Pulmonary artery endothelial cell (primary cell): ENCODE measurements at regions not wholly inside any gene's neighbourhood (a gene's known extent, or its start where the extent isn't known, plus 50 kb on each side); places are given as distances from the start of the nearest gene placed in this dataset.

Experiments
- DNase-seq: peaks from one replicate; pipeline ENCODE4 v3.0.0-alpha.2; 2011; ENCODE audit warnings: low read depth, low spot score

DNA sequence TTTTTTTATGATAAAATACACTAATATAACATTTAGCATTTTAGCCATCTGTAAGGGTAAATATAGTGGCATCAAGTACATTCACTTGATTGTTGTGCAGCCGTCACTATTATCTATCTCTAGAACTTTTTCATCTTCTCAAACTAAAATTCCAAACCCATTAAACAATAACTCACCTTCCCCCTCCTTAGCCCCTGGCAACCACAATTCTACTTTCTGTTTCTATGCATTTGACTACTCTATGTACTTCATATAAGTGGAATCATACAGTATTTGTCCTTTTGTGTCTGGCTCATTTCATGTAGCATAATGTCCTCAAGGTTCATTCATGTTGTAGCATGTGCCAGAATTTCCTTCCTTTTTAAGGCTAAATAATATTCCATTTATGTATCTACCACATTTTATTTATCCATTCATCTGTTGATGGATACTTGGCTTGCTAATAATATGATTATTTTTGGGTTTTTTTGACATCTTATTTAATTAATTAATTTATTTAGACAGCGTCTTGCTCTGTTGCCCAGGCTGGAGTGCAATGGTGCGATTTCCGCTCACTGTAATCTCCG is 69.6 kb upstream of the MACF1 start:
- DNase-seq: no peak

GRCh38 chr1:39136638-39137037 is 67.9 kb upstream of the MACF1 start:
- no peak for DNase-seq

DNA sequence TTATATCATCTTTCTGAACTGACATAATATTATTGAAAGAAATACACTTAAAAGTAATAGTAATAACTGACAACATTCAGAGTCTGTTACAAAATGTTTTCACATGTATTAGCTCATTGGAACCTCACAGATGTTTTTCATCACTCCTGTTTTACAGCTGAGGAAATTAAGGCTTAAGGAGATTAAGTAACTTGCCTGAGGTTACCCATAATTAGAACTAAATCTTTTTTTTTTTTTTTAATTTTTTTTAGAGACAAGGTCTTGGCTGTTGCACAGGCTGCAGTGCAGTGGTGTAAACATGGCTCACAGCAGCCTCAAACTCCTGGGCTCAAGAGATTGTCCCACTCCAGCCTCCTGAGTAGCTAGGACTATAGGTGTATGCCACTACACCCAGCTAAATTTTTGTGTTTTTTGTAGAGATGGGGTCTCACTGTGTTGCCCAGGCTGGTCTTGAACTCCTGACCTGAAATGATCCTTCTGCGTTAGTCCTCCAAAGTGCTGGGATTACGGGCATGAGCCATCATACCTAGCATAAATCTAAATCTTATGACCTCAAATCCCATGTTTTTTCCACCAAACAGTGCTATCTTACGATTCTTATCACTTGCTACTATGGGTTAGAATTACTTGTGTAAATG is 64.7 kb upstream of the MACF1 start:
- DNase-seq: no peak

DNA sequence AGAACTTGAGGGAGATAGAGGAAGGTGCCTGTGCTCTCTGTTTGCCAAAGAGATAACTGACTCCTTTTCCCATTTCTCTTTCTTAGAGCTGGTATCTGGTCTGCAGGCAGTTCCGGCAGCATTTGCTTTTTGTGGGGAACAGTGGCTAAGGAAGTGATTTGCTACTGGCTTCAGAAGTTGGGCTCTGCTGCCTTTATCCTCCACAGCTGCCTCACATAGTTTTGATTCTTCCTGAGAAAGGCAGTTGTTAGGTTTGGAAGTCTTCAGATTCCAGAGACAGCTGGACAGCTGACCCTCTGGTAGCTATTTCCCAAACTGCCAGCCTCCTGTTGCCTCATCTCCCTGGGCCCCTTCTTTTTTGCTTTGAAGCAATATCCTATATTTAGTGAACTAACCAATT is 62.6 kb upstream of the MACF1 start:
- DNase-seq: no peak

DNA sequence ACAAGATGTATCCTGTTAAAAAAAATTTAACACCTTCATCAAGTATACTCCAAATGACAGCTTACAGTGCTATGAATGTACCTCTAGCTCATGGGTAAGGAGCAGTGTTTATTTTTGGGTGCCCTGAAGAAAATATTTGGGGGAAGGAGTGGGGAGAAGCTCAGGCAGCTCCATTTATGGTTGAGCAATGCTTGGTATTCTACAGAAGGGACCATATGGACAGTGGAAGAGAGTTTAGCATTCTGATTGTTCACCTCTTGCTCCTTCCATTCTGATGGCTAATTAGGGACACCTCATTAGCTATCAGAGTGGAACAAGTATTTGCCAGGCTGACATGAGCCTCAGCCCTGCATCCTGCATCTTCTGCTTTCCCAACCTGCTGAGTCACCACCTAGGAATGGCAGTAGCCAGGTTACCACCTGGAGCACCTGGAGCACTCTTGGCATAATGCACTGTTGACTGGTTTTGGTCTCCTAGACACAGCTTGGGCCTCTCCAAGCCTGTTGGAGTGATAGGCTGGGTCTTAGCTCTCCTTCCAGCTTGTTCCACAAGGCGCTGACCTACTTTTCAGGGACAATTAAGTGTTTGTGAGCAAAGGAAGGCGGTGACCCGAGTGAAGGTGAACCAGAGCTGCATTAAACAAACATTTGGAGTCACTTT is 62.0 kb upstream of the MACF1 start:
- DNase-seq: no peak

DNA sequence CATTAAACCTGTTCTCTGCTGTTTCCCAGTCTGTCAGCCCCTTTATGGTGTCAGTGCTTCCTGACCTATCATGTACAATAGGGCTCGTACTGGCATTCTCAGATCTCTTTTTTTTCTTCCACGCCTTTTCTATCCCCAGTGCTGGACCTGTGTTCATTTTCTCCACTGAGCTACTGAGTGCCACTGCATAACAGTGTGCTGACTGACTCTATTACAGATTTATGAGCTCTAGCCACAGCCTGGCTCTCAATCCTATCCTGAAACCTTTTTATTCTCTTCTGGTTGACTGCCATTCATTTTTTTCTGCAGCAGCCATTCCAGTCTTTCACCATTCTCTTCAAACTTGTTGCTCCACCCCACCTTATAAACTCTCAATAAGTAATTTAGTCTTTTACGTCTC is 59.6 kb upstream of the MACF1 start:
- no peak for DNase-seq

GRCh38 chr1:39145331-39145965 is 59.0 kb upstream of the MACF1 start:
- no peak for DNase-seq

- DNase-seq: no peak
Observed at GRCh38 chr1:39146681-39147080, 57.8 kb upstream of the MACF1 start.

DNA sequence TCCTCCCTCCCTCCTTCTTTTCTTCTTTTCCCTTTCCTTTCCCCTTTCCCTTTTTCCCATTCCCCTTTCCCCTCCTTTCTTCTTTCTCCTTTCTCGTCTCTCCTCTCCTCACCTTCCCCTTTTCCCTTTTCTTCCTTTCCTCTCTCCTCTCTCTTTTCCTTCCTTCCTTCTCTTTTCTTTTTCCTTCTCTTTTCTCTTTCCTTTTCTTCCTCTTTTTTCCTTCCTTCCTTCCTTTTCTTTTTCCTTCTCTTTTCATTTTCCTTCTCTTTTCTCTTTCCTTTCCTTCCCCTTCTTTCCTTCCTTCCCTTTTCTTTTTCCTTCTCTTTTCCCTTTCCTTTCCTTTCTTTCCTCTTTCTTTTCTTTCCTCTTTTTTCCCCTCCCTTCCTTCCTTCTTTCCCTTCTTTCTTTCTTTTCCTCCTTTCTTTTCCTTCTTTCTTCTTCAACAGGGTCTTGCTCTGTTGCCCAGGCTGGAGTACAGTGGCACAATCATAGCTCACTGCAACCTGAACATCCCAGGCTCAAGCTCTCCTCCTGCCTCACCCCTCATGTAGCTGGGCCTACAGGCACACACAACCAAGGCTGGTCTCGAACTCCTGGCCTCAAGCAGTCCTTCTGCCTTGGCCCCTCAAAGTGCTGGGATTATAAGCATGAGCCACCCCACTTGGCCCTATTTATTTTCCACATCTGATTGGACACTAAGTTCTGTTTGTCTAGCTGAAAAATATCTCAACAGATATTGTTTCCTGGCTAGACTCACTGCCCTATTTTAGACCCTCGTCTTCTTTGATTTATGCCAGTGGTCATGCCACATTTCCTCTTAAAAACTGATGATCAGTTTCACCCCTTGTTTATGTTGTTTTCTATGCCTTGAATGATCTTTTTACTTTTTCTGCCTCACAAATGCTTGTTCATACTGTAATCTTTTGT is 57.1 kb upstream of the MACF1 start:
- DNase-seq: no peak

GRCh38 chr1:39148942-39149341 is 55.6 kb upstream of the MACF1 start:
- no peak for DNase-seq

- DNase-seq: no peak
Observed at GRCh38 chr1:39149509-39149908, 55.0 kb upstream of the MACF1 start.

DNA sequence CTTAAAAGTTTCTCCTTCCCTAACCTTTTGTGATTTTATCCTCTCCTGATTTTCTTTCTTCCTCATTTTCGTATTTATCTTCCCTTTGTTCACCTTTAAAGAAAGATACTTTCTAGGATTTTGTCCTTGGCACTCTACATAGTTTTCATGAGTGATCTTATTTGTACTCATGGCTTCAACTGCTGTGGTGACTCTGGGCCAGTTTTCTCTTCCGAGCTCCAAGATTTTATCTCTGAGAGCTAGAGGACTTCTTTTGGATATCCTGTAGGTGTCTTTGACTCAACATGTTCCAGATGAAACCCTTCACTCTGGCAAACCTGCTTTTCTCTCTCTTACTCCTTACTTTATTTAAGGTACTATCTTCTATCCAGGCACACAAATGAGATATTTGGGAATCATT is 53.7 kb upstream of the MACF1 start:
- no peak for DNase-seq

DNA sequence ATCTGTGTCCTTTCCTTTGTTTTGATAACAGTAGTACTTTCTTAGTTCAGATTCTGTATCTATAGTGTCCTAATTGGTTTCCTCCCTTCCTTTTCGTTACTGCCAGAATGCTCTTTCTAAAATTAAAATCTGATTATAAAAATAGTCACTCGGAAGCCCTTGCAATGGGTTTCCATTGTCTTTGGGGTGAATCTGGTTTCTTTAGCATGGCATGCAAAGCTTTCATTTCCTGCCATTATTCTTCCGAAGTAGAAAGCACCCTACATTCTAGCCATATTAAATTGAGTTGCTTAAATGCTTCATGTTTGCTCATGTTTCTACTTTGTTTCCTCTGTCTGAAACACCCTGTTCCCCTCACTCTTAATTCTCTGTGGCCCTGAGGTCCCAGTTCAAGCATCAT is 53.2 kb upstream of the MACF1 start:
- DNase-seq: no peak

DNA sequence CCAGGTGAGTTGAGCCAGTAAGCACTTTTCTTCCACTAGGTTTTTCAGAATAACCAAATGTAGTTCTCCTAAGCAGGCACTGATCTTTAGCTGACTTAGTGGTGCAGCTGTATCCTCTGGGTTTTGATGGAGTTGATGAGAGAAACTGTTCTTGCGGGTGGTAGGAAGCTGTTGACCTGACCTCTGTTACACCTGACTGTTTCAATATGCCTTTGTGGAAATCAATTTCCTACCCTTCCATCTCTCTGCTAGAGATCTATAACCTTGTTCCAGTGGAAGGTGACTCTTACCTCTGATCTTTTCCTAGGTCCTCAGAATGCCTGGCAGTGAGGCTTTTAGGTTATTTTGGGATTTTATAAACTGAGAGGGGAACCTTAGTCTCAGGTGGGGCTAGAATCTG is 51.6 kb upstream of the MACF1 start:
- no peak for DNase-seq

DNA sequence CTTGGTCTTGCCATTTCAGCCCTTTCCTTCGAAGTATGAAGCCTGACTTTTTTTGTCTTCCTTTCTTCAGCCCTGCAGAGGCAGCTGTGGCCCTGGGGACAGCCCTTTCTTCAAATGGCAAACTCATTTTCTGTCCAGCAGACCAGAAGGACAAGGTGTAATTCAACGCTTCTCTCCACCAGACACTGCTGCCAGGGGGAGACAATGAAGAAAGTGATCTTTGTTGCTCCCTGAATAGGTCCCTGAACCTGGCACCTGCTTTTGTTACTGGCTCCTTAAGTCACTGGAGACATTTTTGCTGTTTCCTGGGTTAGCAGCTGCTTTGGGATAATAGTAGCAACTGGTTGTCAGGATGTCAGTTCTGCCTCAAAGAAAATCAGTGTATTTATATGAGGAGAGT is 50.8 kb upstream of the MACF1 start:
- no peak for DNase-seq

- DNase-seq: no peak
Observed at GRCh38 chr1:39154553-39155421, 49.7 kb upstream of the MACF1 start.
